ENCODE measurements at regions not wholly inside any gene's neighbourhood (a gene's known extent, or its start where the extent isn't known, plus 50 kb on each side); places are given as distances from the start of the nearest gene placed in this dataset.

DNA sequence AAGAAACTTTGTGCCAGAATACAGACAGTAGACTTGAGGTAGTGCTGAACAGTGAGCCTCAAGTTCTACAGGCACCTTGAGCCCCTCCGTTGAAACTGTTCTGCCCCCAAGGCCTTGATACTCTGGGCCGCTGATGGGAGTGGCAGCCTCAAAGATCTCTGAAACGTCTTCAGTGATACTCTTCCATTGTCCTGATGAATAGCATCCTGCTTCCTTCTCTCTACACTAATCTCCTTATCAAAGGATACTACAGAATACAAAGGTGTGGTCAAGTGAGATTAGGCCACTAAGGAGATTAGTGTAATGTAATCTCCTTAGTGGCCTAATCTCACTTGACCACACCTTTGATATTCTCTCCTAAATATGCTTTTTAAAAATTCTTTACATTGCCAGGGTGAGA lies 419.8 kb upstream of the SEL1L start:
- Mint-ChIP-seq H3K4me1 (no peaks in the 10 kb centered on the region), H3K27ac (no peak overlapping the region), H3K9me3 (peaks cover 93% of the 10 kb centered on the region), H3K36me3 (ENCODE audit: low read depth) (peaks cover 4% of the 10 kb centered on the region; the same call in 1 of the 3 replicates), H3K27me3 (ENCODE audit: insufficient read depth, low read depth, poor library complexity) (peaks cover 2% of the 10 kb centered on the region), H3K4me3 (no peak overlapping the region)
- no peak overlapping the region for H3K4me2 ChIP-seq
- ATAC-seq: no peak
- no peaks in the 10 kb centered on the region for H3K27me3 ChIP-seq (ENCODE audit: insufficient read depth)
- TF ChIP-seq ZNF114 (CRISPR knock-in tag; IDR thresholded peaks at IDR 0.05) (no peak), EZH2phosphoT487 (IDR thresholded peaks at IDR 0.05; ENCODE audit: unreplicated experiment) (no peak), STAT1 (IDR thresholded peaks at IDR 0.05; ENCODE audit: unreplicated experiment) (no peak), CREB1 (CRISPR knock-in tag; IDR thresholded peaks at IDR 0.05; ENCODE audit: low read depth) (no peak), POLR2AphosphoS5 (IDR thresholded peaks at IDR 0.05; ENCODE audit: low read depth) (no peak), NANOG (IDR thresholded peaks at IDR 0.05; ENCODE audit: borderline replicate concordance) (no peak), EZH2 (IDR thresholded peaks at IDR 0.05; ENCODE audit: low read depth, unreplicated experiment) (no peak), JUNB (IDR thresholded peaks at IDR 0.05; ENCODE audit: unreplicated experiment) (no peak), ZNF331 (CRISPR knock-in tag; IDR thresholded peaks at IDR 0.05; ENCODE audit: low read depth) (no peak)
- TF ChIP-seq, protein P1, sequence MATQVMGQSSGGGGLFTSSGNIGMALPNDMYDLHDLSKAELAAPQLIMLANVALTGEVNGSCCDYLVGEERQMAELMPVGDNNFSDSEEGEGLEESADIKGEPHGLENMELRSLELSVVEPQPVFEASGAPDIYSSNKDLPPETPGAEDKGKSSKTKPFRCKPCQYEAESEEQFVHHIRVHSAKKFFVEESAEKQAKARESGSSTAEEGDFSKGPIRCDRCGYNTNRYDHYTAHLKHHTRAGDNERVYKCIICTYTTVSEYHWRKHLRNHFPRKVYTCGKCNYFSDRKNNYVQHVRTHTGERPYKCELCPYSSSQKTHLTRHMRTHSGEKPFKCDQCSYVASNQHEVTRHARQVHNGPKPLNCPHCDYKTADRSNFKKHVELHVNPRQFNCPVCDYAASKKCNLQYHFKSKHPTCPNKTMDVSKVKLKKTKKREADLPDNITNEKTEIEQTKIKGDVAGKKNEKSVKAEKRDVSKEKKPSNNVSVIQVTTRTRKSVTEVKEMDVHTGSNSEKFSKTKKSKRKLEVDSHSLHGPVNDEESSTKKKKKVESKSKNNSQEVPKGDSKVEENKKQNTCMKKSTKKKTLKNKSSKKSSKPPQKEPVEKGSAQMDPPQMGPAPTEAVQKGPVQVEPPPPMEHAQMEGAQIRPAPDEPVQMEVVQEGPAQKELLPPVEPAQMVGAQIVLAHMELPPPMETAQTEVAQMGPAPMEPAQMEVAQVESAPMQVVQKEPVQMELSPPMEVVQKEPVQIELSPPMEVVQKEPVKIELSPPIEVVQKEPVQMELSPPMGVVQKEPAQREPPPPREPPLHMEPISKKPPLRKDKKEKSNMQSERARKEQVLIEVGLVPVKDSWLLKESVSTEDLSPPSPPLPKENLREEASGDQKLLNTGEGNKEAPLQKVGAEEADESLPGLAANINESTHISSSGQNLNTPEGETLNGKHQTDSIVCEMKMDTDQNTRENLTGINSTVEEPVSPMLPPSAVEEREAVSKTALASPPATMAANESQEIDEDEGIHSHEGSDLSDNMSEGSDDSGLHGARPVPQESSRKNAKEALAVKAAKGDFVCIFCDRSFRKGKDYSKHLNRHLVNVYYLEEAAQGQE (IDR thresholded peaks at IDR 0.05; ENCODE audit: unreplicated experiment): no peak
- TF ChIP-seq, protein P2, sequence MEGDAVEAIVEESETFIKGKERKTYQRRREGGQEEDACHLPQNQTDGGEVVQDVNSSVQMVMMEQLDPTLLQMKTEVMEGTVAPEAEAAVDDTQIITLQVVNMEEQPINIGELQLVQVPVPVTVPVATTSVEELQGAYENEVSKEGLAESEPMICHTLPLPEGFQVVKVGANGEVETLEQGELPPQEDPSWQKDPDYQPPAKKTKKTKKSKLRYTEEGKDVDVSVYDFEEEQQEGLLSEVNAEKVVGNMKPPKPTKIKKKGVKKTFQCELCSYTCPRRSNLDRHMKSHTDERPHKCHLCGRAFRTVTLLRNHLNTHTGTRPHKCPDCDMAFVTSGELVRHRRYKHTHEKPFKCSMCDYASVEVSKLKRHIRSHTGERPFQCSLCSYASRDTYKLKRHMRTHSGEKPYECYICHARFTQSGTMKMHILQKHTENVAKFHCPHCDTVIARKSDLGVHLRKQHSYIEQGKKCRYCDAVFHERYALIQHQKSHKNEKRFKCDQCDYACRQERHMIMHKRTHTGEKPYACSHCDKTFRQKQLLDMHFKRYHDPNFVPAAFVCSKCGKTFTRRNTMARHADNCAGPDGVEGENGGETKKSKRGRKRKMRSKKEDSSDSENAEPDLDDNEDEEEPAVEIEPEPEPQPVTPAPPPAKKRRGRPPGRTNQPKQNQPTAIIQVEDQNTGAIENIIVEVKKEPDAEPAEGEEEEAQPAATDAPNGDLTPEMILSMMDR (conservative IDR thresholded peaks at IDR 0.05; ENCODE audit: low read depth in 2 of 2): no peak
- TF ChIP-seq, protein P3, sequence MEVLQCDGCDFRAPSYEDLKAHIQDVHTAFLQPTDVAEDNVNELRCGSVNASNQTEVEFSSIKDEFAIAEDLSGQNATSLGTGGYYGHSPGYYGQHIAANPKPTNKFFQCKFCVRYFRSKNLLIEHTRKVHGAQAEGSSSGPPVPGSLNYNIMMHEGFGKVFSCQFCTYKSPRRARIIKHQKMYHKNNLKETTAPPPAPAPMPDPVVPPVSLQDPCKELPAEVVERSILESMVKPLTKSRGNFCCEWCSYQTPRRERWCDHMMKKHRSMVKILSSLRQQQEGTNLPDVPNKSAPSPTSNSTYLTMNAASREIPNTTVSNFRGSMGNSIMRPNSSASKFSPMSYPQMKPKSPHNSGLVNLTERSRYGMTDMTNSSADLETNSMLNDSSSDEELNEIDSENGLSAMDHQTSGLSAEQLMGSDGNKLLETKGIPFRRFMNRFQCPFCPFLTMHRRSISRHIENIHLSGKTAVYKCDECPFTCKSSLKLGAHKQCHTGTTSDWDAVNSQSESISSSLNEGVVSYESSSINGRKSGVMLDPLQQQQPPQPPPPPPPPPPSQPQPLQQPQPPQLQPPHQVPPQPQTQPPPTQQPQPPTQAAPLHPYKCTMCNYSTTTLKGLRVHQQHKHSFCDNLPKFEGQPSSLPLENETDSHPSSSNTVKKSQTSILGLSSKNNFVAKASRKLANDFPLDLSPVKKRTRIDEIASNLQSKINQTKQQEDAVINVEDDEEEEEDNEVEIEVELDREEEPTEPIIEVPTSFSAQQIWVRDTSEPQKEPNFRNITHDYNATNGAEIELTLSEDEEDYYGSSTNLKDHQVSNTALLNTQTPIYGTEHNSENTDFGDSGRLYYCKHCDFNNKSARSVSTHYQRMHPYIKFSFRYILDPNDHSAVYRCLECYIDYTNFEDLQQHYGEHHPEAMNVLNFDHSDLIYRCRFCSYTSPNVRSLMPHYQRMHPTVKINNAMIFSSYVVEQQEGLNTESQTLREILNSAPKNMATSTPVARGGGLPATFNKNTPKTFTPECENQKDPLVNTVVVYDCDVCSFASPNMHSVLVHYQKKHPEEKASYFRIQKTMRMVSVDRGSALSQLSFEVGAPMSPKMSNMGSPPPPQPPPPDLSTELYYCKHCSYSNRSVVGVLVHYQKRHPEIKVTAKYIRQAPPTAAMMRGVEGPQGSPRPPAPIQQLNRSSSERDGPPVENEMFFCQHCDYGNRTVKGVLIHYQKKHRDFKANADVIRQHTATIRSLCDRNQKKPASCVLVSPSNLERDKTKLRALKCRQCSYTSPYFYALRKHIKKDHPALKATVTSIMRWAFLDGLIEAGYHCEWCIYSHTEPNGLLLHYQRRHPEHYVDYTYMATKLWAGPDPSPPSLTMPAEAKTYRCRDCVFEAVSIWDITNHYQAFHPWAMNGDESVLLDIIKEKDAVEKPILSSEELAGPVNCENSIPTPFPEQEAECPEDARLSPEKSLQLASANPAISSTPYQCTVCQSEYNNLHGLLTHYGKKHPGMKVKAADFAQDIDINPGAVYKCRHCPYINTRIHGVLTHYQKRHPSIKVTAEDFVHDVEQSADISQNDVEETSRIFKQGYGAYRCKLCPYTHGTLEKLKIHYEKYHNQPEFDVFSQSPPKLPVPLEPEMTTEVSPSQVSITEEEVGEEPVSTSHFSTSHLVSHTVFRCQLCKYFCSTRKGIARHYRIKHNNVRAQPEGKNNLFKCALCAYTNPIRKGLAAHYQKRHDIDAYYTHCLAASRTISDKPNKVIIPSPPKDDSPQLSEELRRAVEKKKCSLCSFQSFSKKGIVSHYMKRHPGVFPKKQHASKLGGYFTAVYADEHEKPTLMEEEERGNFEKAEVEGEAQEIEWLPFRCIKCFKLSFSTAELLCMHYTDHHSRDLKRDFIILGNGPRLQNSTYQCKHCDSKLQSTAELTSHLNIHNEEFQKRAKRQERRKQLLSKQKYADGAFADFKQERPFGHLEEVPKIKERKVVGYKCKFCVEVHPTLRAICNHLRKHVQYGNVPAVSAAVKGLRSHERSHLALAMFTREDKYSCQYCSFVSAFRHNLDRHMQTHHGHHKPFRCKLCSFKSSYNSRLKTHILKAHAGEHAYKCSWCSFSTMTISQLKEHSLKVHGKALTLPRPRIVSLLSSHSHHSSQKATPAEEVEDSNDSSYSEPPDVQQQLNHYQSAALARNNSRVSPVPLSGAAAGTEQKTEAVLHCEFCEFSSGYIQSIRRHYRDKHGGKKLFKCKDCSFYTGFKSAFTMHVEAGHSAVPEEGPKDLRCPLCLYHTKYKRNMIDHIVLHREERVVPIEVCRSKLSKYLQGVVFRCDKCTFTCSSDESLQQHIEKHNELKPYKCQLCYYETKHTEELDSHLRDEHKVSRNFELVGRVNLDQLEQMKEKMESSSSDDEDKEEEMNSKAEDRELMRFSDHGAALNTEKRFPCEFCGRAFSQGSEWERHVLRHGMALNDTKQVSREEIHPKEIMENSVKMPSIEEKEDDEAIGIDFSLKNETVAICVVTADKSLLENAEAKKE (CRISPR knock-in tag; IDR thresholded peaks at IDR 0.05): no peak
- TF ChIP-seq, protein P4, sequence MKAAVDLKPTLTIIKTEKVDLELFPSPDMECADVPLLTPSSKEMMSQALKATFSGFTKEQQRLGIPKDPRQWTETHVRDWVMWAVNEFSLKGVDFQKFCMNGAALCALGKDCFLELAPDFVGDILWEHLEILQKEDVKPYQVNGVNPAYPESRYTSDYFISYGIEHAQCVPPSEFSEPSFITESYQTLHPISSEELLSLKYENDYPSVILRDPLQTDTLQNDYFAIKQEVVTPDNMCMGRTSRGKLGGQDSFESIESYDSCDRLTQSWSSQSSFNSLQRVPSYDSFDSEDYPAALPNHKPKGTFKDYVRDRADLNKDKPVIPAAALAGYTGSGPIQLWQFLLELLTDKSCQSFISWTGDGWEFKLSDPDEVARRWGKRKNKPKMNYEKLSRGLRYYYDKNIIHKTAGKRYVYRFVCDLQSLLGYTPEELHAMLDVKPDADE (IDR thresholded peaks at IDR 0.05): no peak
- no peak overlapping the region for H3K27ac ChIP-seq (ENCODE audit: low read depth)
- H3F3A ChIP-seq (replicated peaks; ENCODE audit: low read depth): no peaks in the 10 kb centered on the region
- no peak overlapping the region for H3K4me3 ChIP-seq
- no peak for DNase-seq (ENCODE audit: low spot score)
- peaks cover 12% of the 10 kb centered on the region; the same call in 1 of the 2 replicates for H3K9me2 ChIP-seq (ENCODE audit: insufficient read depth)
- no peaks in the 10 kb centered on the region for H4K20me1 ChIP-seq (replicated peaks; ENCODE audit: insufficient read depth)
- H2AFZ ChIP-seq: no peak overlapping the region
- H3K36me3 ChIP-seq (ENCODE audit: insufficient read depth): no peaks in the 10 kb centered on the region
- no peaks in the 10 kb centered on the region for H3K79me2 ChIP-seq (replicated peaks; ENCODE audit: insufficient read depth)
- peaks cover 18% of the 10 kb centered on the region for H3K4me1 ChIP-seq (ENCODE audit: insufficient read depth)

All from GM23338 (cell line).